Stomach (tissue), 4 donors: ENCODE measurements at regions not wholly inside any gene's neighbourhood (a gene's known extent, or its start where the extent isn't known, plus 50 kb on each side); places are given as distances from the start of the nearest gene placed in this dataset.

Experiments used
- CTCF ChIP-seq, 7 experiments: fragments of 450-650 bp in 4 of 7; fragments of 200-600 bp in 3 of 7; sonication (generic) in 3 of 7; IDR thresholded peaks; one replicate each; pipeline ENCODE4 v1.5.1; 2016 to 2019; ENCODE audit warnings: antibody characterized with exemption in 7 of 7, control low read depth in 2 of 7, mild to moderate bottlenecking in 1 of 7
- EP300 ChIP-seq: sonication (generic); formaldehyde crosslinking; IDR thresholded peaks from one replicate; pipeline ENCODE4 v1.6.1; 2017; ENCODE audit warnings: antibody characterized with exemption
- POLR2A ChIP-seq, 4 donors: fragments of 450-650 bp; IDR thresholded peaks; one replicate each; pipeline ENCODE4 v1.6.1; 2016; ENCODE audit warnings: antibody characterized with exemption in 4 of 4, control low read depth in 2 of 4, mild to moderate bottlenecking in 1 of 4, moderate library complexity in 1 of 4
- POLR2AphosphoS5 ChIP-seq, 3 donors: sonication (generic); formaldehyde crosslinking; IDR thresholded peaks; one replicate each; pipeline ENCODE4 v1.6.1; 2016; ENCODE audit warnings: antibody characterized with exemption in 3 of 3

- TF ChIP-seq POLR2A (IDR thresholded peaks at IDR 0.05), result no peak
- no peak for TF ChIP-seq CTCF (IDR thresholded peaks at IDR 0.05)
- no peak for TF ChIP-seq POLR2AphosphoS5 (IDR thresholded peaks at IDR 0.05)
- no peak for TF ChIP-seq EP300
Observed at GRCh38 chr3:150300388-150300787, 107.7 kb upstream of the TSC22D2 start.
